ENCODE measurements at regions not wholly inside any gene's neighbourhood (a gene's known extent, or its start where the extent isn't known, plus 50 kb on each side); places are given as distances from the start of the nearest gene placed in this dataset.
"Not testable (repeated sequence)": the region's sequence is repeated elsewhere in the genome, so short reads cannot be mapped to it uniquely, and the experiment has no call there.

DNA sequence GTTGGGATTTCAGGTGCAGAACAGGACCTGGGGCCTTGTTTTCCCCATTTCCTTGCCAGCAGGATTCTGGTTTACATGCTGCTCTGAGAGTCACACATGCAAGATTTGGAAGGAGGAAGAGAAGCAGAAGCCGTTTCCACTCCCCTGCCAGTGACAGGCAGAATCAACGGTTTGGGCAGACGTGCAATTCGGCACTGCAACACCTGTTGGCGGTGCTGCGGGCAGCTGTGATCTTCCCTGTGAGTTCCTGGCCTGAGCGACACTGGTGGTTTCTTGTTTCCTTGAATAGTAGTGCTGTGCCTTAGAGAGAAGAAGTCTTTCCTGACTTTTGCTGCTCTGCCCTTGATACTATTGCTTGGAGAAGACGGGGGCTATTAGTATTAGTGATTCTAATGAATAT is 1126.2 kb downstream of the TYW1 start:
- DNase-seq = no peak

DNA sequence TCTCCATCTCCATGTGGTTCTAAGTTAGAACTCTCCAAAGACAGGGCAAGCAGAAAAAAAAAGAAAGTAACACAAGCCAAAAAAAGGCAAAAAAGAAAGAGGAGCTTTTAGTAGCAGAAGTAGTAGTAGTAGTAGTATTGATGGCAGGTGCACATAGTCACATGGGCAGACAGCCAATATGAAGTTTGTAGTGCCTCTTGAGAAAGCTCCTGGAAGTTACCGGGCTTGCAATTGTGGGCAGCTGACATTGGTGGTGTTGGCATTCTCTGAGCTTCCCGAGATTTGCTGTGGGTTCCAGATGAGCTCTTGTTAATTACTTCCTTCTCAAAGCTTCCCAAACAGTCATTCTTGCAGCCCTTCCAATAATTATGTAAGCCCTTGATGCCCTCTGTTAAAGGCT is 1128.5 kb downstream of the TYW1 start:
- peak; percentile 75 for DNase-seq

DNA sequence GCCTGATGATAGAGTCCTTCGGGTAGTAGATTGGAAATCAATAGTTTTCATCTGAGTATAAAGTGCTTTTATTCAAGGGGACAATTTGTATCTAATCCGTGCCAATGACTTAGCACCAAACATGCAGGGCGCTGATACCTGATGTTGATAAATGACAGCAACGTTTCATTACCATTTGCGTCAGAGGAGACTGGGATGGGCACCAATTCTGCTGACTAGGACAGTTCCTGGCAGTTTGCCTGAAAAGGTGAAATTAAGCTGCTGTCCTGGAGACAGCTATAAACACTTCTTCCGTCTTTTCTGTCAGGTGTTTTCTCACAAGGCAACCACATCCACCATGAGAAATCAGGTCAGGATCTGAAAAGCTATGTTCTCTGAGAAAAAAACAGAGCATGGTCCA is 1136.4 kb downstream of the TYW1 start:
- DNase-seq = no peak

DNA sequence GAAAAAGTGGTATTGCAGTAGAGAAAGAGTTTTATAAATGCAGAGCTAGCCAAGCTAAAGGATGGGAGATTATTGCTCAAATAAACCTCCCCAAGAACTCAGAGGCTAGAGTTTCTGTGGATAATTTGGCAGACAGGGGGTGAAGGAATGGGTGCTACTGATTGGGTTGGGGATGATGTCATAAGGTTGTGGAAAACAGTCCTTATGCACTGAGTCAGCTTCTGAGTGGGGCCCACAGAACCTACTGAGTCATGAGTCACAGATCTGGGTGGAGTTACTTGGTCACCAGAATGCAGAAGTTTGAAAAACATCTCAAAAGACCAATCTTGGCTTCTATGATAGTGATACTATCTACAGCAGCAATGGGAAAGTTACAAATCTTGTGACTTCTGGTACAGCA is 1146.7 kb downstream of the TYW1 start:
- DNase-seq = no peak

DNA sequence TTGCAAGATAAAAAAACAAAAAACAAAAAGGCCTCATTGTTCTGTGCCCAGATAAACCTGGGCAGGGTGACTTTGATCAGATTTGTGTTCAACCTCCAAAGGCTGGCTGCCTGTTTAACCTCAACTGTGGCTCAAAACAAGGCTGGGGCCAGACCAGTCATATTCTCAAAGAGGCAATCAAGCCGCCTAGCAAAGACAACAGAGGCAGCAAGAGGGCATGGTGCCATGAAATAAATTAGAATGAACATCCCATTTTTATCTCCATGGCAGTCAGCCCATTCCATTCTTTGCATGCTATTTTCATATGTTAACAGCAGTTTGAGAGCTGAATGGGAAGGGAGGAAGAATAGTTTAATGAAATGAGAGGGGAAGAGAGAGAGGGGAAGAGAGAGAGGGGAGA is 1150.3 kb downstream of the TYW1 start:
- DNase-seq = peak; percentile 35

DNA sequence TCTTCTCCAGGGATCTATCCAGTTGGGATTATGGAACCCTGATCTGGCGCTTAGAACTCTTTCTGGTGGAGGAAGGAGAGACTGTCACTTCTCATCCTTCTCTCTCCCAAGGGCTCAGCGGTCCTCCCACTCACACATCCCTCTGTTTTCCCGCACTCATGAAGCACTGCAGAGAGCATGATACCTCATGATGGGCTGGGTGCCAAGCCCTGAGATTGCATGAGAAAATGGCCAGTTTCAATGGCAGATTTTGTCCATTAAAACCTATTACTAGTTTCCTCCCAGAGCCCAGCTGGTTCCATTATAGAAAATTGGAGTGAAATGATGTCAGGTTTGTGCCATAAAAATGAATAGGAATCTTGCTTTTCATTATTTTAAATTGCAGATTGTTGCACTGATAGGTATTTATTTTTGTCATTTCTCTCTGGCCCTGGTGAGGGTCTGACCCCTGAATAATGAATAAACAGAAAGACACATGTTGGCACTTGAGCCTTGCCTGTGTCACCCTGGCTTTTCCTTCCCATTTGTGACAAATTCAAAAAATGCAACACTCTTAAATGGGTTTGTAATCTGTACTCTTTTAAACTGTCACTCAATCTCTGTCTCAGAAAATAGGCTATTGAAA is 1151.1 kb downstream of the TYW1 start:
- peak; percentile 70 for DNase-seq

DNA sequence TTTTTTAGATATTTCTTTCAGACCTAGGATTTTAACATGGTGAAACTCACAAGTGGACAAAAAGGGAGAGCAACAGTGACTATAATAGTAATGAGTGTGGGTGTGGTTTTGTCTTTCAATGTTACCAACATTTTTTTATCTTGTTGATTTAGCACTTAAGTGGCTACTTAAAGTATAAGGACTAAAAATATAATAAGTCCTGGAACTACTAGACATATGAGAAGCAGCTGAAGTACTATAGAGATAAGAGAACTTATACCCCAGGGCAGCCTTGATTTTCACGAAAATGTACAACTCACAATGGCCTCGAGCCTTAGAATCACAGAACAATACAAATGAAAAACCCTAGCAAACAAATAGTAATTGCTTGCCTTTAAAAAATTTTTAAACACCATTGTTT is 1151.8 kb downstream of the TYW1 start:
- DNase-seq = peak; percentile 82

DNA sequence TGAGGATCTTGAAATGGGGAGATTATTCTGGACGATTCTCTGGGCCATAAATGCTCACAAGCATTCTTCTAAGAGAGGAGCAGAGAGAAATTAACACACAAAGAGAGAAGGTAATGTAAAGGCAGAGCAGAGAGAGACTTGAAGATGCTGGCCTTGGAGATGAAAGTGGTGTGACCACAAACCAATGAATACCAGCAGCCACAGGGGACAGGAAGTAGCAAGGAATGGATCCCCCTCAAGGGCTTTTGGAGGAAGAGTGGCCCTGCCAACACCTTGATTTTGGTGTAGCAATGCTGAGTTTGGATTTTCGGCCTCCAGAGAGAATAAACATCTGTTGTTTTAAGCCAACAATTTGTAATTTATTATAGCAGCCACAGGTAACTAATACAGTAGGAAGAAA is 1155.6 kb downstream of the TYW1 start:
- DNase-seq = no peak

DNA sequence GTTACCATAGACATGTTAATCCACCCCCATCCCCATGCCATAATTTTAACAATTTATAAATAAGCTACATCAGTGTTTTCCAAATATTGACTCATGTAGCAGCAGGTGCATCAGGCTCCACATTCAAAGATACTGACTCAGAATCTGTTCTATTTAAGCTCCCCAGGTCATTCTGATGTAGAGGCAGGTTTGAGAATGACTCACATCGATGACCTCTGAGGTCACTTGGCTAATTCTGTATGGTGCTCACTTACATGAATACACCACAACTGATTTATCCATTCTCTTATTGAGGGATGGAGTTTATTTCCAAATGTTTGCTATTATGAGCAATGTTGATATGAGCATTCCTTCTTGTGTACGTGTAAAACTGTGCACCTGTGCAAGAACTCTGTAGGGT is 1159.0 kb downstream of the TYW1 start:
- no peak for DNase-seq

DNA sequence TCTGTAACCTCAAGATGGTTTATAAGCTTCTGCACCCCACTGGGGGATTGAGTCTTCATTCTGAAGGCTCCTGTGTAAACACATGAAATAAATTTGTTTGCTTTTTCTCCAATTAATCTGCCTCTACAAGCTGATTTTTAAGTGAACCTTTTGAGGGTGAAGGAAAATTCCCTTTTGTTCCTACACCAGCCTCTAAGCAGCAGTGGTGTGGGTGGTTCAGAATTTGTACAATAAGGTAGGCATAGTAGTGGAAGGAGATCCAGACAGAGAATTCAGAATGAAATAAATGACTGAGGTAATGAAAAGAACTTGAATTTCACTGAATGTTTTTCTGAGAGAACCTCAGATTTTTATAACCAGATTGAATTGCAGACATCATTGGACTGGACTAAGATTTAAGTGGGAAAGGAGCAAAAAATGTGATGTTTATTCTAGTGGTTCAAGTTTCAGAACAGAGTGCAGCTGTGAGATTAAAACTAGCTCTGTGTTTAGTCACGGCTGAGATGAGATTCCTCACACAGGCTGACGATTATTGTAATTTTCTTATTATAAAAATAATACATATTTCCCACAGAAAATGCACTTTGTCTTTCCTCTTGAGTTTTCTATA is 1162.2 kb downstream of the TYW1 start:
- DNase-seq = no peak

DNA sequence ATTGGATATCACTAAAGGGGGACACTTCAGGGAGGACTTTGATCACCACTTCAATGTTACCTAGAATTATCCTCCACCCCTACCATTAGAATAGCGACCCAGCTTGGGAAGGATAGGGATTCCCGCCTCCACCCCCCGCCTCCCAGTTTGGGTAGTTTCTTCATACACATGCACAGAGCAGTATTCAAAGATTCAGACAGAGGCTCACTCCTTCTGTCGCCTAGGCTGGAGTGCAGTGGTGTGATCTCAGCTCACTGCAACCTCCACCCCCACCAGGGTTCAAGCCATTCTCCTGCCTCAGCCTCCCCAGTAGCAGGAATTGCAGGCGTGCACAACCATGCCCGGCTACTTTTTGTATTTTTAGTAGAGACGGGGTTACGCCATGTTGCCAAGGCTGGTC is 1166.1 kb downstream of the TYW1 start:
- DNase-seq = no peak

DNA sequence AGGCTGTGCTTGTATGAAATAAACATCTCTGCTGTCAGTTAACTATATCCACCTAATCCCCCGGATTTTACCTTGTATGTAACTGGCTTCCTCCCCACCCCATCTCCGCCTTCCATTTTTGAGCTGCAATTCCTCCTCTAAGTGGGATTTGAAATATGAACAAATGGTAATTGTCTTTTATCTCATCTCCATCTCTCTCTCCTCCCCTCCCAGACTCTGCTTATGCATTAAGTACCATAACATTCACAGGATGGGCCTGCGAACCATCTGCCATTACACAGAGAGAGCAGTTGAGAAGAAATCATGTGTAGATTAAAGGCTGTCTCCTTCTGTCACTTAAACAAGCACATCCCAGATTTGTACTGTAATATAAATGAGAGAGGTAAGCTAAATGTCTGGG is 1169.9 kb downstream of the TYW1 start:
- no peak for DNase-seq

DNA sequence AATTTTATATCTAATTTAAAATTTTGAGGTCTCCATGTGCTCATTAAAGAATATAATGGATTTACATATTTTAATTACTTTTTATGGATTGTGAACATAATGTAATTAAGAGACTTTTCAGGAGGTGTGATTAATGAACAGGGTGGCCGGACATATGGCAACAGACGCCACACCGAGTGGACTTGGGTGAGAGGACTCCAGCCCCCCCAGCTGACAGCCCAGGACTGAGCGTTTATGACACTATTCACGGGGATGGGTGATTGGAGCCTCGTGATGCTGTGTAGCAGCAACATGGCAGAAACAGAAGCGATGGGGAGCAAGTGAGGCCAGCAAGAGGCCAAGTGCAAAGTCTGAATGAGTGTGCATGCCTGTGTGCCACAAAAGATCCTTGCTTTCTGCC is 1176.9 kb downstream of the TYW1 start:
- no peak for DNase-seq

DNA sequence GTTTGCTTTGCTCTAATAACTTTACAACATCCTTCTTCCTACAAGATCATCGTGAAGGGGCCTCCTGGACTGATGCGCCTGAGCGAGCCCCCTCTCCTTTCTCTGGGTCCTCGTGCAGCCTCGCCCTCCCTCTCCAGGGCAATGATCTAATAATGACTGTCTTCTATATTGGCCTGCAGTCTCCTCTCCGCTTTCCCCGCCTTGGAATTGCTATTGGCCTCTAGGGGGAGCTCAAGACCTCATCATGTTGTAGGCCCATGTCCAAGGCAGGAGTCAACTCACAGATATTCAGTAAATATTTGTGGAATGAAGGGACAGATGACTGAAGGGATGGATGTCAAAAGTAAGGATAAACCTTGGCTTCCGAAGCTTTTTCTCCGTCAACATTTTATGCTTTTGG is 1180.3 kb downstream of the TYW1 start:
- DNase-seq = peak; percentile 72

DNA sequence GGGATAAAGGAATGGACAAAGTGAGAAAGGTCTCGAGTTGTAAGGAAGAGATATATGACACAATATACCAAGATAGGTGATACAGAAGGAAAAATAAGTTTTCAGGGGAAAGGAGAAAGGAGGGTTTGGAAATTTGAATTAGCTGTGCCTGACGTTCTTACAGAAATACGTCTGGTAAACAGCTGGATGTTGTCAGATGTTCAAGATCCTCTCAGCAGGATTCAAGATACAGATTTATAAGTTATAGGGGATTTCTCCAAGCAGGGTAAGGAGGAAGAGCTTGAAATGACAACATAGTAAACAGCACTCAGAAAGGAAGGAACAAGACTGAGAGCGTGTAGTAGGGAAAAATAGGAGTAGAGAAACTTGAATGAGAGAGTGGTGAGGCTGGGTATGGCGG is 1184.1 kb downstream of the TYW1 start:
- no peak for DNase-seq

DNA sequence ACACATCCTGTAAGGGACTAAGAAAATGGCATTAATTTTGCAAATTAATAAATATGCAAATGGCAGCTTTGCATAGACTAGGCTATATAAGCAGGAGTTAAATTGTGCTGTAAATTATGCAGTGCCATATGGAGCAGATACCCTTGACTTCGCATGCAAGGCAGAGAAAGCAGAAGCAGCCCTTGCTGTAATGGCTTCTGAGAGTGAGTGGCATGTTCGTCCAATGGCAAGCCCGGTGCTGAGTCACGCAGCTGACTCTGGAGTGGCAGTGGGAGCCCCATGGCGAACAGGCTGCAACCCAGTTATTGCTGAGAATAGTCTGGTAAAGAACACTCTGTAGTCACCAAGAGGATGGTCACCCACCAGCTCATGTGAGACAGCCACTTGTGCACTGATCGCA is 1186.5 kb downstream of the TYW1 start:
- peak; percentile 84 for DNase-seq

DNA sequence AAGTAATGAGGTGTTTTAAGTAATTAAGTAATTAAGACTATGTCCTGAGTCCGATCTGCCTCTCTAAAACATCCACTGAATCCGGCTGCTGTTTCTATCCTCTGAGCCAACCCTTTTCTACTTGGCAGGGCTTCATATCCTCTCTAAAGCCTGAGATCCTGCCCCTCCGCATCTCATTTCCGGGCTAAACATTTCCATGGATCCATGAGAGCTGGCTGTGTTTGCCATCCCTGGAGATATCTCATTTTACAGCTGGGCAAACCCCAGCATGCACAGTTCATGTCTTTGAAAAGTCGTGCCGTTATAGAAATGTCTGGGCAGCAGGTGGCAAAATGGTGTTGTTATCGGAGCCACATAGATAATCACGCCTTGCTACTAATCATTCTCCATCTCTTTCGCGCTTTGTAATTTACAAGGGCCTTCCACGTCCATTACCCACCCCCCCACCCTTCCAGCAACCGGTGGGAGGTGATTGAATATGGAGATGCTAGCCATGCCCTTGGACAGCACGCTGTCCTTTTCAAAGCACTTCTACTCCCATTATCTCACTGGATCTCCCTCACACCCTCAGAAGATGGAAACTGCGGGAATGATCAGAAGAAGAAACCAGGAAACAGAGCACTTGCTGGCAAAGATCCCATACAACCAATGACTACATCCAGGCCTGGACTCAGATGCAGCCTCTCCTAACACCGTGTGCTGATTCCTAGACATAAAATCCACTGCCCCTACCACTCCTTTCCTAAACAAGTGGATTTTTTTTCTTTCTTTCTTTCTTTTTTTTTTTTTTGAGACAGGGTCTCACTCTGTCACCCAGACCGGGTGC is 1189.2 kb downstream of the TYW1 start:
- DNase-seq = peak; percentile 93

DNA sequence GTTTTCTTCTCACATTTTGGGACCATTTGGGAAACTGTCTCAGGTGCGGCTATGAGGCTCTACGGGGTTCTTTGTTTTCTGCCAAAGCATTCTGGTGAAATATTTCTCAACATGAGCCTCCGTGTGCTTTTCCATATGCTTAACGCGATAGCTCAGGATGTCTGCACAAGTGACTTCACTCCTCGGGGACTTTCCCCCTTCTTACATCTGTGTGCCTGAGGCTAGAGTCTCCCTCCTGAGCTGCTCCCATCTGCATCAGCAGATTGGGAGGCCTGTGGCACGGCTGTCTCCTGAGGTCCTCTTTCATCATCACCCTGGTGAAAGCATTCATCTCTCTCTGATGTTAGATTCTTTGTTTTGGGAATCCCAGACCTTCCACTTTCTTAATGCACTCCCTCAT is 1190.9 kb downstream of the TYW1 start:
- no peak for DNase-seq

DNA sequence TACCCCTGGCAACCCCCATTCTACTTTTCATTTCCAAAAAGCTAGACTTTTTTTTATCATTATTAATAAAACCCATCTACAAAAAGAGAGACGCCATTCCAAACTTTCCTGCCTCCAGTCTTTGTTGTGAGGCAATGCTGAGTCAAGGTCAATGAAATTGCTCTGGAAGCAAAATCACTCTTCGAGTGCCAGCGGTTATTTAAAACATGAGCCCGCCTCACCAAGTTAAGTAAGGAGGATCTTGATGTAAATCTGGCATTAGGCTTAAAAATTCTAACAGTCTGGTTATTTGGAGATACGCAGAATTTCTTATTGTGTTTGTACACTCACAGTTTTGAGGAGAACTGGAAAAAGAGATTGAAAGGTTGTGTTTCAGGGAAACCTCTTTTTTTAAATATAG is 1196.3 kb downstream of the TYW1 start:
- DNase-seq = no peak

DNA sequence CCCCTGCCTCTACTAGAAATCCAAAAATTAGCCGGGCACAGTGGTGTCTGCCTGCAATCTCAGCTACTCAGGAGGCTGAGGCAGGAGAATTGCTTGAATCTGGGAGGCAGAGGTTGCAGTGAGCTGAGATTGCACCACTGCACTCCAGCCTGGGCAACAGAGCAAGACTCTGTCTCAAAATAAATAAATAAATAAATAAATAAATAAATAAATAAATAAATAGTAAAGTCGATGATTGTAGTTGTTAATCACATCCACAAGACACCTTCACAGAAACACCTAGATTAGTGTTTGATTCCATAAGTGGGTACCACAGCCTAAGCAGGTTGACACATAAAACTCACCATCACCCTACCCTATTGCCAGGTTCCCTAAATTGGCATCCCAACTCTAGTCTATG is 1199.0 kb downstream of the TYW1 start:
- DNase-seq = not testable (repeated sequence)

DNA sequence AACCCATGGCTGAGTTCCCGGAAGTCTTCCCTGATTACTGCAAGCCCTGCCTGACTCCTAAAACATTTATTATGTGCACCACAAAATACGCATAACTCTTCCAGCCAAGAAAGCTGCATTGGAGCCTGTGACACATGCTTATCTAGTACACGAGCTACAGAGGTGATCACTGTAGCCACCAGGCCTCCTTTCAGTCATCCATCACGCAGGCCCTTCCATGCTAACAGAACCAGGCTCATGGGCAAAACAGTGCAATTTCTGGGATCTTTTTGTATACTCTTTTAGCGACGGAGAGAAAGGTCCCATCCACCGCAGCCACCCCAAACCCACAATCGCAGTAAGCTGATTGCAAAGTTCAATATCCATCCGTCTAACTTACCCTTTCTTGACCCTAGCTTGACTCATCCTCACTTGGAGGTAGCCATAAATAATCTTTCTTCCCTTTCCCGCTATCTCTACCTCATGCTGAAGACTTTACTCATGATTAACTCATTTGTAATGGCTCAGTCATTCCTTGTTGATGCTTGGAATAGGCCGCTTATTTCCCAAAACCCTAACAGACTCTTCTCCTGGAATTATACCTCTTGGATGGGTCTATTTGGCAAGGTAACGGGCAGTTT is 1203.5 kb downstream of the TYW1 start:
- no peak for DNase-seq

DNA sequence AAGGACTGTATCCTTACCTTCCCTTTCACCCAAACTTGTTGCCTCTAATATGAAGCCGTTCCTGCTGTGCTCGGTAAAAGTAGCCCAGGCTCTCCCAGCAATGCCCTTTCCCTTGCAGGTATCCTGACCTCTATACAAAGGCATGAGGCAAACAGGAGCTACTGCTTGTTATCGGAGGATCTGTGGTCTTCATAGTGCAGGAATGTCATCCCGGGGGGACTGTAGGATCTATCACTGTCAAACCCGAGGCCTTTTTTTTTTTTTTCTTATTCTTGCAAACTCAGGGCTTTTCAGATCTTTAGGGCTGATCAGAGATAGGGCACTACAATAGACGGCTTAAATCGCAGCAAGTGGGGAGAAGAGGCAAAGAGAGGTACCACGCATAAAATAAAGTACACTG is 1206.6 kb downstream of the TYW1 start:
- DNase-seq = no peak

DNA sequence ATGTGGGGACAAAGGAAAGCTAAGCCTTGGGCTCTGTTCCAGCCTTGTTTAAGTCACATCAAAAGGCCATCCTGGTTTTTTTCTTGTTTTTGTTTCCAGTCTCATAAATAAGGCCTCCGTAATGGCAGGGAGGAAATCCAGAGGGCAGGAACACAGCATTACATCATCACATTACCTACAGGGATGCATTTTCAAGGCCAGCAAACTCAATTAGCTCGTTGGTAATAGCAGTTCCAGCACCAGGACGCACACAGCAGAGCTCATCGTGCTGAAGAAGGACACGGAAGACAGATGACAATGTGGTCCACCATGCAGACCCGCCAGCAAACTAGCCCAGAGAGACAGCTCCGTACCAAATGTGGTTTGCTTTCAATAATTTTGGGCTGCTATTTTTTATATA is 1209.2 kb downstream of the TYW1 start:
- no peak for DNase-seq

DNA sequence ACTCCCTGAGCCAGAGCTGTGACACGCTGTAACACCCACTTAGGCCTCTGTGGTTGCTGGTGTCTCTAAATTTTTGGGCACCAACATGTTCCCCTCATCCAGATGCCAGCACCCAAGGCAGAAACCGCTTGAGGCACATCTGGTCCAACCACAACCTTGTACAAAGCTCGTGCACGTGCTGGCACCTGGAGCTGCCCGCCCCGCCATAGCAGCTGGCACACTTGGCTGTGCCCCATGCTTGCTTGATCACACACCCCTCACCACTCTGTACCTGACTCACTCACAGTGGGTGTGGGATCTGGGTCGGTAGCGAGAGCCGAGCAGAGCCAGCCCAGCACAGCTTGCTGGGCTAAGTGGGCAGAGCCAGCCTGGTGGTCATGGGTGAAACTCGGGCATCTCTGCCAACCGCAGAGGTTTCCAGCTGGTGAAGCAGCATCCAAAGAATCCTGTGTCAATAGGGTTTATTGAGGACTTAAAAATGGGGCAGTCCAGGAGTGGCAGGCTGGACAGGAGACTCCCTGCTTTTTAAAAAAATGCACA is 1210.4 kb downstream of the TYW1 start:
- DNase-seq = no peak

All from NCI-H345 (cell line).